Activated T-cell treated with anti-CD3 and anti-CD28 coated beads for 48 hours (primary cell): ENCODE measurements at regions not wholly inside any gene's neighbourhood (a gene's known extent, or its start where the extent isn't known, plus 50 kb on each side); places are given as distances from the start of the nearest gene placed in this dataset.
"Not testable (repeated sequence)": the region's sequence is repeated elsewhere in the genome, so short reads cannot be mapped to it uniquely, and the experiment has no call there.

Experiments
- DNase-seq: peaks from one replicate; pipeline ENCODE4 v3.0.0-alpha.2; 2020; ENCODE audit warnings: low read depth

DNA sequence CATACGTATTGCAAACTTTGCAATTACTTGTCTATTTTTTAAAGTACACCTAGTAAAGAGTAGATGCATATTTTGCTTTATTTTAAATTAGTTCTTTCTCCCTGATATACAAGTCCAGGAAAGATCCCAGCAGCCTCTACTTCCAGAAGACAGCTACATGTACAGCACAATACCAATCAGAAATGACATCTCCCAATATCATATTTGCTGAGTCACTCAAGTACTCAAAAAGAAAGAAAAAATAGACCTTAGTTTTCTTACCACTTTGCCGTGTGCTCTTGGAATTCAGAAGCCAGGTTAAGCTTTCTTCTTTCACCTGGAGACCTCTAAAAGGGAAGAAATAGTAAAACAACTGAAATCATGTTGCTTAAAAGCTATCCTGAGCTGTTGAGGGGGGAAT lies 412.6 kb upstream of the RUNX1 start:
- no peak for DNase-seq

DNA sequence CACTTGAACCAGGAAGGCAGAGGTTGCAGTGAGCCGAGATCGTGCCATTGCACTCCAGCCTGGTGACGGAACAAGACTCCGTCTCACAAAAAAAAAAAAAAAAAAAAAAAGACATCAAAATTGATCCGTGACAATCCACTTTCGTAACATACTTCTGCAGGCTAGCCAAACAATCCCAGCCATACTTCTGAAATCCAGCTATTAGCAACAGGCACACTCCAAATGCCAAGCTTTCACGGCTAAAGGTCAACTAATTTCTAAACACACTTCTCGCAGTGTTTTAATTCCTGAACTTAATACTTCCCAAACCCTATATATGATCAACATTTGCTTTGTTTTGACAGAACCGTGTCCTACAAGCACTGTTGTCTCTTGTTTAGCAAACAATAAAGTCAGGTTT lies 411.3 kb upstream of the RUNX1 start:
- no peak for DNase-seq

DNA sequence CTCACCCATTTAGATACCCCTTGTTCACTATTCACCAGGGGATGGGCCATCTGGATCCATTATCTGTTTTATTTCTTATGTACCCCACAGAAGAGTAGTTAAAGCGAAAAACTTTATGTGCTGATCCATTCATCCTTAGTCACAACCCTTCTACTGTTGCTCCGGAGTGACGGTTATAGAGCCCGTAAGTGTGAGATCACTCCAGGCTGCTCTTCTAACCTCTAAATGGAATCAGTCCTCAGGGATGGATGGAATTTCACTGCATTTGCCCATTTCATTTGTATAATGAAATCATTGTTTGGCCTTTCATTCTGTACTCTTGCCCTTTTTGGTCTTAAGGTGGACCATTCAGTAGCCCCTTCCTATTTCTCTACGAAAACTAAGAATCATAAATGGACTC lies 409.3 kb upstream of the RUNX1 start:
- DNase-seq: no peak

DNA sequence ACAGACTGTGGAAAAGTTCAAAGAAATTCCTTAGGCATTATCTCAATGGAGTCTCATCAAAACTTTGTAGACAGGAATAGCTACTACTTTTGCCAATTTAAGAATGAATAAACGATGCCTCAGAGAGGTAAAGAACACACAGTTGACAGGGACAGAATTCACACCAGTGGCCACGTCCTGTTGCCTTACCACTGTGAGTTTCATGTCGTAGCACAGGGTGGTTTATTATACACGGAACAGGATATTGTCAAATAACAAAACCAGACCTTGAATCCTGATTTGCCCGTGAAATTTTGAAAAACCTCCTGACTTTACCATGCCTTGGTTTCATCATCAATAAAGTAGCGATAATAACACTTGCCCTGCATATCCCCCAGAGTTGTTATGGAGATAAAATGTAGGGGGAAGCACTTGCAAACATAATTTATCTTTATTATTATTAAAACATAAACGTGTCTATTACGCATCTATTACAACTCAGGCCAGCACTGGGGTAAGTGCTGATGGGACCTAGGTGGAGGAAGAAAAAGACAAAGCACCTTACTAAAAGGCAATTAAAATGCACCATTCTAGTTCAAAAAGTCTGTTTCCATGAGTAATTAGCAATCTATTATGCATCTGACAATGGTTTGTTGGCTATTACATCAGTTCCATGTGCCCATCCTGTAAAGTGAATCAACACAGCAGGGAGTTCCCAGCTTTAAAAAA lies 408.1 kb upstream of the RUNX1 start:
- DNase-seq: no peak

DNA sequence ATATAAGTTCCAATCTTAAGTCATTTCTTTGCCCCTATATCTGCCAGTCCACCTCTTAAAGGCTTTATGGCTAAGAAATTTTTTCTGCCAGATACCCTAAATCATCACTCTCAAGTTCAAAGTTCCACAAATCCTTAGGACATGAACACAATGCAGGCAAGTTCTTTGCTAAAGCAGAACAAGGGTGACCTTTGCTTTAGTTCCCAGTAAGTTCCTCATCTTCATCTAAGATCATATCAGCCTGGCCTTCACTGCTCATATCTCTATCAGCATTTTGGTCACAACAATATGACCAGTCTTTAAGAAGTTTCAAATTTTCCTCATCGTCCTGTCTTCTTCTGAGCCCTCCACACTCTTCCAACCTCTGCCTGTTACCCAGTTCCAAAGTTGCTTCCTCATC lies 402.2 kb upstream of the RUNX1 start:
- no peak for DNase-seq

DNA sequence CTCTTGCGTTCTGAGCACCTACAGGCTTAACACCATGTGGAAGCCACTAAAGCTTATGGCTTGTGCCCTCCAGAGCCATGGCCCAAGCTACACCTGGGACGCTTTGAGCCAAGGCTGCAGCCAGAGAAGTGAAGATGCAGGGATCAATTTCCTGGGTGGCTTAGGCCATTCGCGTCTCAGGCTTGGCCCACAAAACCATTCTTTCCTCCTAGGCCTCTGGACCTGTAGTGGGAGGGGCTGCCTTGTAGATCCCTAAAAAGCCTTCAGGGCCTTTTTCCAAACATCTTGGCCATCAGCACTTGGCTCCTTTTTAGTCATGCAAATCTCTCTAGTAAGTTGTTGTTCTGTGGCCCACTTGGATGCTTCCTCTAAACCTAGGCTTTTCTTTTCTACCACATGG lies 401.7 kb upstream of the RUNX1 start:
- DNase-seq: no peak

DNA sequence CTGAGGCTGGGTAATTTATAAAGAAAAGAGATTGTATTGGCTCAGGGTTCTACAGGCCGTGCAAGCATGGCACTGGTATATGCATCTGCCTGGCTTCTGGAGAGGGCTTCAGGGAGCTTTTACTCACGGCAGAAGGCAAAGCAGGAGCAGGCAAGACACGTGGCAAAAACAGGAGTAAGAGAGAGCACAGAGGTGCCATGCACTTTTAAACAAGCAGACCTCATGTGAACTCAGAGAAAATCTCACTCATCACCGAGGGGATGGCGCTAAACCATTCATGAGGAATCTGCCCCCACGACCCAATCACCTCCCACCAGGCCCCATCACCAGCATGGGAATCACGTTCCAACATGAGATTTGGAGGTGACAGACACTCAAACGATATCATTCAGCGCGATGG lies 400.7 kb upstream of the RUNX1 start:
- no peak for DNase-seq

DNA sequence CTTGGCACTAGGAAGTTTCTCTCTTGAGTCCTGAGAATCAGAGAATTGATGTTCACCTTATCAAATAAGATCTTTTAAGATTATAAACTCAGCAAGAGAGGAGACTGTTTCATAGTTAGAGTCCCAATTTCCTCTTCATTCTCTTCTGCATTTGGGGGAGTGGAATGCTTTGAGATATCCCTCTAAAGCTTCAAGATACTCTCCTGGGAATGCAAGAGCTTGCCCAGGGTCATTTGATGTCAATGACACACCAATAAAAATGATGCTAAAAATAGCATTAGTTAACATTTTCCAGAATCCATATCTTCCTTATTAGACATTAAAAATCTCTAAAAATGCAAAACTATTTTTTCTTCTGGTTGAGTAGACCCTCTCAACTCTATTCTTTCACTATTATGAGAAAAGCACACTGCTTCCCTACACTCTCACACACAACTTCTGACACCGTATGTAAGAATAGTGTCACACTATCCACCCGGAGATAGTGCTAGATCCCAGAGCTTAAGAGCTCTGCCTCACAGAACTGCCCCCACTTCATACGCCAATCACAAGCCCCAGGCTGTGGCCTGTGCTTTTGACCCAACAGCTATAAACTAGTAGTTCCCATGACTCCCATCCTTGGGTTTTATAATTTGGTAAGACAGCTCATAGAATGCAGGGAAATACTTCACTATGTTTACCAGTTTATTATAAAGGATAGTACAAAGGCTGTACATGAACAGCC lies 399.9 kb upstream of the RUNX1 start:
- no peak for DNase-seq

DNA sequence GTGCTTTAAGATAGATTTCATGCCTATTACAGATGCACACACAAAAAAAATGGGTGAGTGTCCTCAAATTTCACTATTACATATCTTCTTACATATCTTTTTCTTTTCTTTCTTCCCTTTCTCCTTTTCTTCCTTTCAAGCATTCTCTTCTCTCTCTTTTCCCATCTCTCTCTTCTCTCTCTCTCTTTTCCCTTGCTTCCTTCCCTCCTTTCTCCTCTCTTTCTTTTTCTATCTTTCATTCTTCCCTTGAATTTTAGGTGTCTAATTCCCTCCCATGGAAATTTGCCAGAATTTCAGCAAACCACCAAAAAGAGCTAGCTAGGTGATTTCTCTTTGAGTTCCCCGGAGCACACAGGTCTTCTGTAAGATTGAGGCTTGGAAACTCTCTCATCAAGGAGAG lies 395.3 kb upstream of the RUNX1 start:
- DNase-seq: no peak

DNA sequence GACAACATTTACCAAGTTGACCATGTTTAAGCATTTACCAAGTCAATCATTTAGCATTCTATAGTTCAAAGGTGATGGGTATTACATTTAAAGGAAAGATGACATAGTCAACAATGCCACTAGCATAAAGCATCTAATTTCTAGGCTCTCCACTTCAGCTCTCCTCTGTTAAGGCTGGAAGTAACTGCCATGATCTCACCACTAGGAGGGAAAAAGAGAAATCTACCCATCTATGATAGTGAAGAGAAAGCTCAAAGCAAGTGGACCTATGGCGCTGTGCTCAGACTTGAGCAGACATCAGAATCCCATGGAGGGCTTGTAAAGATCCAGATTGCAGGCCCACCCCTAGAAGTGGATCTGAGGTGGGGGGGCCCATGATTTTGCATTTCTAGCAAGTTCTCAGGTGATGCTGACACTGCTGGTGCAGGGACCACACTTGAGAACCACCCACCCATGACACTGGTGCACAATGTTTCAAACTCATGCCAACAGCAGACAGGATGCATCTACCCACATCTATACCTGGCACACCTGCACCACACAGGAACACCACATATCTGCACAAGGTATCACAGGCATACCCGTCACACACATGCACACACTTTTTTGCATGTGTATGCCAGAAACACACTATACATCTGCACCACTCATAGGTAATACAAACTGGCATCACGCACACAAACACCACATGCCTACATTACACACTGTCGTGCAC lies 392.9 kb upstream of the RUNX1 start:
- DNase-seq: no peak

DNA sequence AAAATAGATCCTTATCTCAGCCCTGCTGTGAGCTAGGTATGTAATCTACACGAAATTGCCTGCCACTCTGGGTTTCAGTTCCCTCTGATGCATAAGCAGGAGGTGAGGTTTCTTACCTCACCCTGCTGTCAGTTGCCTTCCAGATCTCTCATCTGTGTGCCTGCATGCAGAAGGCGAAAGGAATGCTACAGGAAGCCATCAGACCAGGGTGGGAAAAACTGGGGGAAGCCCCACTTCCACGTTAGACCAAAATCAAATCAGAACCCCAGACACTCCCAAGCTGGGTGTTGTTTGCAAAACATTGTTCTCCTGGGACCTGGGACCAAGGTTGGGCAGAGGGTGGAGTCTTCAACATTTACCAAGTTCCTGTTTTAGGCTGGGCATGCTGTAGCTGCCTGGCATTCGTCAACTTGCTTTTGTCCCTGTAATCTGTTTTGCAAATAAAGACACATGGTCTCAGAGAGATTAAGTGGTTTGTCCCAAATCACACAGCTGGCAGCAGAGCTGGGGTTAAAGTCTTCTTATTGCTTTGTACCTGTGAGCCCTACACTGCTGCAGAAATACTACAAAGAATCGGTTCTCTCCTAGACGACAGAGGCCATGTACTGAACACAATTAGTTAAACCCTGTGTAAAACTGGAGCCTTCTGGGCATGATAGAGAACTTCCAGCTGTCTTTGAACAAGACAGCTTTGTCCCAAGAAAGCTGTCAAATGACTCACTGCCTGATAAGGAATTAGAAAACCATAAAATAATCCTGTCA lies 389.7 kb upstream of the RUNX1 start:
- no peak for DNase-seq

DNA sequence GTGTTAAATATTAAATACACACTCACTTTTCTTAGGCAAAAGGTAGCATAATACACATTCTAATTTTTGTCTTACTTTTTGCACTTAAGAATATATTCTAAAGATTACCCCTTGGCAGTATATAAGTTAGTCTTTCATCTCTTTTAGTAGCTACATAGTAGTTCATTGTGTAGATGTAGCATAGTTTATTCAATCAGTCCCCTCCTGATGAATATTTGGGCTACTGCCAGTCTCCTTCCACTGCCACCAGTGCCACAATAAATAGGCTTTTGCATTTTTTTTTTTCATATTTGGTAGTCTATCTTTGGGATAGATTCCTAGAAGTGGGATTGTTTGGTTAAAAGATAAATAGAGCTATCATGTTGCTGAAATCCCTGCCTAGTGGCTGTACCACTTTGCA lies 388.8 kb upstream of the RUNX1 start:
- DNase-seq: no peak

DNA sequence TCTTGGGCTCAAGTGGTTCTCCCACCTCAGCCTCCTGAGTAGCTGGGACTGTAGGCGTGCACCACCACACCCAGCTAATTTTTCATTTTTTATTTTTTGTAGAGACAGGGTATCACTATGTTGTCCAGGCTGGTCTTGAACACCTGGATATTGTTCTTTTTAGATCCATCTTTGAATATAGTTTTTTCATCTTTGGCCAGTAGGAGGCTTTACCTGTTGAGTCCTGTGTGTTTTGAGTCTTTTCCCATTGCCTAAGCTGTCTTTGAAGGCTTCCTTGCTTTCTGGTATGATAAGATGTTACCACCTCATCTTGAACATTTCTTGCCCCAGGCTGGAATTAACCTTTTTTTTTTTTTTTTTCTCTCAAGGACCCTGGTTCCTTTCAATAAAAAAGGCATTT lies 387.8 kb upstream of the RUNX1 start:
- no peak for DNase-seq

DNA sequence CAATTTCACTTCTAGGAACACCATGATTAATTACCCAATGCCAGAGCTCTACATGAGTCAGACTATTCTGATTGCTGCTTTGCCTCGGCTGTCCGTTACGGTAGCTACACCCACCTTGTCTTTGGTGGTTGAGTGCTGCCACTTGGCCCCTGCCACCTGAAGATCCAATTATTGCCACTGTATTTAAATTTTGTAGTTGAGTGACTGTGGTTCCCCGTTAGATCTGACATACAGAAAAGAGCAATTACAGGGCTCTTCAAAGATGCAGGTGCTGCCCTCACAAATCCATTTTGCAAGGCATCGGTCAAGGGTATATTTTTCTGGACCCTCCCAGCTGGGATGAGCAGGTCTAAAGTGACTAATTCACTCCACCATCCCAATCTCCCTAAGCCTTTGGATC lies 383.5 kb upstream of the RUNX1 start:
- DNase-seq: not testable (repeated sequence)

DNA sequence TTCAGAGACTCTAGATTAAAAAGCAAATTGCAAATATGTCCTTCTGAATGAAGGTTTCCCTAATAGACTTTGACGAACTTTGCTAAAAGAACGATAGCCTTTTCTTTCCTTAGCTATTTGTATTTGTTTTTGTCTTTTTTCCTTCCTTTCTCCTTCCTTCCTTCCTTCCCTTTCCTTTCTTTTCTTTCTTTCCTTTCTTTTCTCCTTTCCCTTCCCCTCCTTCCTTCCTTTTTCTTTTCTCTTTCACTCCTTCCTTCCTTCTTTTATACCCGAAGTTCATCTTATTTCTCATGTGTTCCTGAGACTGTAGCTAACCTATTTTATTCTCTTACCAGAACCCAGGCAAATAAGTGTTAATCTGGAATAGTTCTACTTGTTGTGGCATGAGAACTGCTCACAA lies 381.2 kb upstream of the RUNX1 start:
- no peak for DNase-seq

DNA sequence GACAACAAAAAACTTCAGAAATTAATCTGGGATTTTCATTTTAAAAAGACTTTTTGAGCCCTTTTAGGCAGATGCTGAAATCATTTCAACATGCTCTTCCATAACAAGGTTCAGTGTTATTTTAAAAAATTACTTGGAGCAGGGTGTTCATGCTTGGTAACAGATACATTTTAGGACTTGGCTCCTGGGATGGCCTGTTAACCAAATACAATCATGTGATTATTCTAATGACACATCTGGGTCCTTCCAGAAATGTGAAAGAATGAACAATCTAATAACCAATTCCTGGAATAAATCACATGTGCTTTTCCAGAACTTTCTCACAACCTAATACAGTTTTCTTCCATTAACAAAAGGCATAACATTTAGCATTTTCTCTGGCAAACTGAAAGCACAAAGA lies 379.8 kb upstream of the RUNX1 start:
- DNase-seq: no peak

DNA sequence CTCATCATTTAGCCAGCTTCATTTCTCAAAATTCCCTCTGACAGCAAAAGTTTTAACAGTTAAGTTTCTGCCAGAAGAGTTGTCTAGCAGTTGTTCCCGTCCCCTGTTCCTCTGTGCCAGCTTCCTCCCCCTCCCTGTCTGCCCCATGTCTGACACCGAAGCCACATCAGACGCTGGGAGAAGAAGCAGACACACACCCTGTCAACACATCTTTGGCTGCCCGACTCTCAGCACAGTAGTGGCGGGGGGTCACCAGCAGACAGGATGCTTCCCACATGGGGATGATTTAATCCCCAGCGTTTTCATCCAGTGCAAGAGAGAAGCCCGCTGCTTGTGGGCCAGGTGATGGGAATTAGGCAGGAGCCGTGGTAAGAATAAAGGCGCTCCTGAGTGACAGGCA lies 379.4 kb upstream of the RUNX1 start:
- no peak for DNase-seq

DNA sequence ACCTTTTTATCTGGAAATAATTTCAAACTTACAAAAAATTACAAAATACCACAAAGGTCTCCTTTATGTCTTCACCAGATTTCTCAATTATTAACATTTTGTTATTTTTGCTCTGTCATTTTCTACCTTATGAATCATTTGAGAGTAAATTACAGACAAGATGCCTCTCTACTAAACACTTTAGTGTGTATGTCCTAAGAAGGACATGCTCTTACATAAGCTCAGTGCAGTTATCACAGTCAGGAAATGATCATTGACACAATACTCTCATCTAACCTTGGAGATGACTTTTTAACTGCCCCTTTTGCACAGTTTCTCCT lies 378.9 kb upstream of the RUNX1 start:
- no peak for DNase-seq

DNA sequence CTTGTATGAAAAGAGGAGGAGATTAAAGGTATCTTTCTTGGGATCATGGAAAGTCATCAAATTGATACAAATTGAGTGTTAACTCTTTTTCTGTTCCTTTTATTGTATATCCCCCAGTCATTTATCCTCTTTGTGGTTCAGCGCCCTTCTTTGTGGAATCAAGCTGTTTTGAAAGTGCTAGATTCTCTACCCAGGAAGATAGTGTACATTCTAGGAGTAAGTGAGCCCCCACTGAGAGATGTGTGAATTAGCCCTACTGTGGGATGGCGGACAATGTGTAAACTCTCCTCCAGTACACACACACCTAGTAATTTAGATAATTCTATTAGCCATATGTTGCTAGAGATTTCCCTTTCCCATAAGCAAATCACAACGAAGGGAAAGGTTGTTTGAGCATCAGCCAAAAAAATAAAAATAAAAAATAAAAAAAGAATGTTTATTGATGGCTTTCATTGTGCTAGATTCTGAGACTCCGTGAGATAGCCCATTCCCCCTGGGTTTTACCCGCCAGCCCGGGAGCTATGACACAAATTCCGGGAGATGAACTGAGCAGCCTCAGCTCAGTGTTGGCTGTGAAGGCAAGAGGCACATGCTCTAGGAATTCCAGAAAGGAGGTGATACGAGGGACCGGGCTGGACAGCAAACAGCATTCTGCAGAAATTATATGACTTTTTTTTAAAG lies 378.4 kb upstream of the RUNX1 start:
- no peak for DNase-seq

DNA sequence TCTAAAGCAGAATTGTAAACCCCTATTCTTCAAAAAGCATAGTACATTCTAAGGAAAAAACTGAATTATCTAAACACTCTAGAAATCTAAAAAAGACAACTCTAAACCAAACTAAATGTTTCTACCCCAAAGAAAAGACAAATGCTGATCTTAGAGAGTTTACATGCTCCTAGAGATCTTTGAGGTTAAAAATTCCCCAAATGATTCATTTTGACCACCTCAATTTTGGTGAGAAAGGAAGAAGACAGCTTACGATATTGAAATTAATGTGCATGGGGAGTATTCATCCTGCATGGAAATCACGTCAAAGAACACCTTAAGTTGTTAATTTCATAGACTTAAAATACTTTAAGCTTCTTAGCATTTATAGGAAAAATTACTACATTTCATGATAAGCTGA lies 377.8 kb upstream of the RUNX1 start:
- DNase-seq: no peak

DNA sequence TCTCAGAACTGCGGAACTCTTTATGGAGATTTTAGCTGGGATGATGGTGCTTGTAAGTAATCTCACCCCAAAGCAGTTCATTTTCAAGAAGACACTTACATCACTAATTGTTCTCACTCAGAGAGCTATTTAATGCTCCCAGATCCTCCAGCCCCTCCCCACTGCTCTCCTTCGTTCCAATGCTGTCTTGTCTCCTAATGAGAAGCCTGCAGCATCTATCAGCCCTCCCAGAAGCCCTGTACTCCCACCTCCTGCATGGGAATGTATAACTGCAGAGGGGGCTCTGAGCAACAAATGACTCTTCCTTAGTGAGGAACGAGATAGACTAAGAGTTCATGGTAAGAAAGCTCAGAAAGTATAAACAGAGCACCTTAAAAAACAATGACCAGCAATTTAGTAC lies 377.4 kb upstream of the RUNX1 start:
- no peak for DNase-seq

DNA sequence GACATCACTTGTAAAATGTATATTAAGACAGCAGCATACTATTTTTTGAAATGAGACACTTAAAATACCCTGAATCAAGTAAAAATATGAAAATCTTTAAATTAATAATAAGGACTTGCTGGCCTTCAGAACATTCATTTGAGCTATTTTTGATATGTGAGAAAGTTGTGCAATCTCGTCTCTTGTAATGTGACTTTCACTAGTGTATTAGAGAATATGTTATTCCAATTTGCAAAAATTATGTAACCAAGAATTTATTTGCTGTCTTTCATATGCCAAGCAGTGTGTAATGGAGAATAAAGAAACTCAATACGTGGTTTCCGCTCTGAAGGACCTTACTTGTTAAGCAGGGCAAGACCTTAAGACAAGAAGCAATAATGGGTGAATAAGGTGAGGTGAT lies 375.0 kb upstream of the RUNX1 start:
- no peak for DNase-seq
